Upper lobe of left lung (tissue), 4 donors: ENCODE measurements at regions not wholly inside any gene's neighbourhood (a gene's known extent, or its start where the extent isn't known, plus 50 kb on each side); places are given as distances from the start of the nearest gene placed in this dataset.

Experiments
- CTCF ChIP-seq, 6 experiments: fragments of 450-650 bp in 4 of 6; fragments of 200-600 bp in 2 of 6; sonication (generic) in 2 of 6; IDR thresholded peaks; one replicate each; pipeline ENCODE4 v1.5.1; 2016 to 2019; ENCODE audit warnings: antibody characterized with exemption in 6 of 6
- POLR2A ChIP-seq, 4 donors: fragments of 450-650 bp; IDR thresholded peaks; one replicate each; pipeline ENCODE4 v1.5.1; 2016 to 2017; ENCODE audit warnings: antibody characterized with exemption in 4 of 4, mild to moderate bottlenecking in 2 of 4

DNA sequence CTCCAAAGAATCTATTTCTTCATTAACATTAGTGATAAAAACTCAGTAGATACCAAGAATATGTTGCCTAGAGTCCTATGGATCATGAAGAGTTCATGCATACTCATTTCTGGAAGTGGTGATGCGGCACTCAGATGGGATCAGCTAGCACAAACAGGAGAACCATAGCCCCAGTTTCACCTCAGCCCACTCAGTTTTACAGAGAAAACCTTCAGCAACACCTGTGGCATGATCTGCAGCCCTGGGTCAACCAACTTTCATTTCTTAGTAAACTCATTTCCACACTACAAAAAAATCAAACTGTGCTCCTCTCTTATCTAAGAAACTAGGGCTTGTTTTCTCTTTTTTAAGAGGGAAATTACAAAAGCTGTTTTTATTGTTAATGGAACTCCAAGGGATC lies 569.4 kb downstream of the CCDC85A start:
- no peak for TF ChIP-seq CTCF (IDR thresholded peaks at IDR 0.05)
- no peak for TF ChIP-seq POLR2A (IDR thresholded peaks at IDR 0.05)
